Neural cell (in vitro differentiated cells): ENCODE measurements at regions not wholly inside any gene's neighbourhood (a gene's known extent, or its start where the extent isn't known, plus 50 kb on each side); places are given as distances from the start of the nearest gene placed in this dataset.

ENCODE experiments used
- H2AFZ ChIP-seq: fragments of 200-600, 300-800 bp; sonication (generic), shearing (Covaris generic); 2 replicates; pipeline ENCODE4 v1.6.0; 2014; ENCODE audit warnings: low read depth, mild to moderate bottlenecking, antibody characterized with exemption, low read length, moderate library complexity
- H3F3A ChIP-seq: fragments of 200-600 bp; shearing (Covaris generic); 2 replicates; pipeline ENCODE4 v1.6.1; 2016; ENCODE audit warnings: mild to moderate bottlenecking, moderate library complexity, mixed read lengths, antibody characterized with exemption, low read length; ENCODE audit not compliant: insufficient read depth, poor library complexity, severe bottlenecking
- H3K27ac ChIP-seq: fragments of 200-600, 300-800 bp; sonication (generic), shearing (Covaris generic); 2 replicates; pipeline ENCODE4 v1.5.1; 2014; ENCODE audit warnings: mild to moderate bottlenecking, low read length, moderate library complexity
- H3K27me3 ChIP-seq: fragments of 300-800, 200-600 bp; sonication (generic), shearing (Covaris generic); 2 replicates; pipeline ENCODE4 v1.6.0; 2014; ENCODE audit warnings: mild to moderate bottlenecking, low read depth, low read length, moderate library complexity; ENCODE audit not compliant: insufficient read depth
- H3K36me3 ChIP-seq: fragments of 300-800, 200-600 bp; sonication (generic), shearing (Covaris generic); 2 replicates; pipeline ENCODE4 v1.5.1; 2014; ENCODE audit warnings: mild to moderate bottlenecking, antibody characterized with exemption, low read length, moderate library complexity; ENCODE audit not compliant: insufficient read depth
- H3K4me2 ChIP-seq: fragments of 300-800, 200-600 bp; sonication (generic), shearing (Covaris generic); 2 replicates; pipeline ENCODE4 v1.6.0; 2014; ENCODE audit warnings: mild to moderate bottlenecking, low read length
- H3K4me3 ChIP-seq: fragments of 300-800, 200-600 bp; sonication (generic), shearing (Covaris generic); 2 replicates; pipeline ENCODE4 v1.5.1; 2014; ENCODE audit warnings: mild to moderate bottlenecking, low read length, moderate library complexity
- H3K79me2 ChIP-seq: fragments of 200-600 bp; shearing (Covaris generic); replicated peaks from 2 replicates; pipeline ENCODE4 v1.6.0; 2014; ENCODE audit warnings: mild to moderate bottlenecking, low read length, moderate library complexity; ENCODE audit not compliant: insufficient read depth
- H3K9ac ChIP-seq: fragments of 300-800, 200-600 bp; sonication (generic), shearing (Covaris generic); 2 replicates; pipeline ENCODE4 v1.6.1; 2016; ENCODE audit warnings: mild to moderate bottlenecking, low read length, mixed read lengths
- H3K9me2 ChIP-seq: fragments of 200-600 bp; shearing (Covaris generic); 2 replicates; pipeline ENCODE4 v1.6.1; 2016; ENCODE audit warnings: mild to moderate bottlenecking, low read length, mixed read lengths; ENCODE audit not compliant: insufficient read depth
- H3K9me3 ChIP-seq: fragments of 200-600, 300-800 bp; sonication (generic), shearing (Covaris generic); 2 replicates; pipeline ENCODE4 v1.6.1; 2016; ENCODE audit warnings: mild to moderate bottlenecking, mixed run types, low read length, moderate library complexity, mixed read lengths
- H4K20me1 ChIP-seq: fragments of 200-600 bp; shearing (Covaris generic); 2 replicates; pipeline ENCODE4 v1.6.1; 2016; ENCODE audit warnings: mild to moderate bottlenecking, mixed run types; ENCODE audit not compliant: insufficient read depth
- EP300 ChIP-seq: fragments of 450-650 bp; conservative IDR thresholded peaks from 2 replicates; pipeline ENCODE4 v1.6.1; 2014; ENCODE audit warnings: antibody characterized with exemption, mild to moderate bottlenecking, moderate library complexity; ENCODE audit not compliant: poor library complexity, severe bottlenecking
- EZH2 ChIP-seq: fragments of 200-600, 300-800 bp; shearing (Covaris generic), sonication (generic); IDR thresholded peaks from 2 replicates; pipeline ENCODE4 v1.6.1; 2014; ENCODE audit warnings: antibody characterized with exemption, low read length, borderline replicate concordance, mild to moderate bottlenecking; ENCODE audit not compliant: insufficient read depth, poor library complexity, severe bottlenecking
- MXI1 ChIP-seq: fragments of 450-650 bp; conservative IDR thresholded peaks from 2 replicates; pipeline ENCODE4 v1.6.1; 2014; ENCODE audit warnings: antibody characterized with exemption, mild to moderate bottlenecking; ENCODE audit not compliant: poor library complexity, severe bottlenecking
- POLR2AphosphoS5 ChIP-seq: IDR thresholded peaks from 2 replicates; pipeline ENCODE4 v1.6.1; 2012
- RAD21 ChIP-seq: fragments of 450-650 bp; conservative IDR thresholded peaks from 2 replicates; pipeline ENCODE4 v1.6.1; 2014; ENCODE audit warnings: antibody characterized with exemption, mild to moderate bottlenecking, moderate library complexity
- SMC3 ChIP-seq: fragments of 450-650 bp; conservative IDR thresholded peaks from 2 replicates; pipeline ENCODE4 v1.6.1; 2014; ENCODE audit warnings: antibody characterized with exemption, mild to moderate bottlenecking, moderate library complexity; ENCODE audit not compliant: poor library complexity
- TAF1 ChIP-seq: IDR thresholded peaks from 2 replicates; pipeline ENCODE4 v1.6.1; 2012; ENCODE audit warnings: low read depth
- TF ChIP-seq, protein P1 (sequence below): IDR thresholded peaks from 2 replicates; pipeline ENCODE4 v1.6.1; 2012; ENCODE audit warnings: borderline replicate concordance
- TF ChIP-seq, protein P2 (sequence below): fragments of 450-650 bp; IDR thresholded peaks from 2 replicates; pipeline ENCODE4 v1.5.1; 2014; ENCODE audit warnings: antibody characterized with exemption, mild to moderate bottlenecking, moderate library complexity; ENCODE audit not compliant: poor library complexity, severe bottlenecking

DNA sequence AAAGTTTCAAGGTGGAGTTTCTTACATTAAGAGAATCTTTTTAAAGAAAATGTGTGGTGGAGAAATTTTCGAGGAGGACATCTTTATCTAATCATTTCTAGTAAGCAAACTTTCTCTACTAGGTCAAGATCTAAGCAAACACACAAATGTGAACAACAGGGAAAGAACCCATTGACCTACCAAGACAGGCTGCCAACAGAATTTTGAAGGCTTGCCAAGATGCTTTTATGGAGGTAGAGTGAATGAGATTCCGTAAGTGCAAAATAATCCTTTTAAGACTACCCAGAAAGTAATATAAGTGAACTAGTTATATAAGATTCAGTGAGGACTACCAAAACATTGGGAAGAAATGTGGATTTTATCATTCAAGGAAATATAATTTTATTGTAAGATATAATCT, 357.1 kb upstream of the PDE3A start:
- no peak overlapping the region for H3K4me3 ChIP-seq

DNA sequence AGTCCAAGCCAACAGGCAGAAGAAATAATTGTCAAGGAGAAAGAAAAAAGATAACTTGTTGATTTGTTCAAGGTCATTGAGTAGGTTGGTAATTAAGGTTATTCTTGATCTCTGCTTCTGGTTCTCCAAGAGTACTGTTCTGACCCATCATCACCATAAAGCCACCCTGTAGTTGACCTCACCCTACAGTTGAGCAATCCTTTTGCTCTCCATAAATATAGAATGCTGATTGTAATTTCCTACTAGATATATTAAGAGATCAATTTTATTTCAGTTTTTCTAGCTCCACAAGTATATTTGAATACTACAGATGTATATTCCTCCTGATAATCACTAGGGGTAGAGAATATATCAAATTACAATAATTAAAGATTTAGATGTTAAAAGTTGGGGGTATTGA, 350.5 kb upstream of the PDE3A start:
- no peaks in the 10 kb centered on the region for H3K36me3 ChIP-seq
- no peak overlapping the region for H2AFZ ChIP-seq
- no peaks in the 10 kb centered on the region for H4K20me1 ChIP-seq
- H3K79me2 ChIP-seq: no peaks in the 10 kb centered on the region
- no peak overlapping the region for H3K27ac ChIP-seq
- no peaks in the 10 kb centered on the region for H3F3A ChIP-seq
- no peaks in the 10 kb centered on the region for H3K27me3 ChIP-seq
- H3K9me3 ChIP-seq: no peaks in the 10 kb centered on the region
- H3K4me3 ChIP-seq: no peak overlapping the region
- TF ChIP-seq, protein P1, sequence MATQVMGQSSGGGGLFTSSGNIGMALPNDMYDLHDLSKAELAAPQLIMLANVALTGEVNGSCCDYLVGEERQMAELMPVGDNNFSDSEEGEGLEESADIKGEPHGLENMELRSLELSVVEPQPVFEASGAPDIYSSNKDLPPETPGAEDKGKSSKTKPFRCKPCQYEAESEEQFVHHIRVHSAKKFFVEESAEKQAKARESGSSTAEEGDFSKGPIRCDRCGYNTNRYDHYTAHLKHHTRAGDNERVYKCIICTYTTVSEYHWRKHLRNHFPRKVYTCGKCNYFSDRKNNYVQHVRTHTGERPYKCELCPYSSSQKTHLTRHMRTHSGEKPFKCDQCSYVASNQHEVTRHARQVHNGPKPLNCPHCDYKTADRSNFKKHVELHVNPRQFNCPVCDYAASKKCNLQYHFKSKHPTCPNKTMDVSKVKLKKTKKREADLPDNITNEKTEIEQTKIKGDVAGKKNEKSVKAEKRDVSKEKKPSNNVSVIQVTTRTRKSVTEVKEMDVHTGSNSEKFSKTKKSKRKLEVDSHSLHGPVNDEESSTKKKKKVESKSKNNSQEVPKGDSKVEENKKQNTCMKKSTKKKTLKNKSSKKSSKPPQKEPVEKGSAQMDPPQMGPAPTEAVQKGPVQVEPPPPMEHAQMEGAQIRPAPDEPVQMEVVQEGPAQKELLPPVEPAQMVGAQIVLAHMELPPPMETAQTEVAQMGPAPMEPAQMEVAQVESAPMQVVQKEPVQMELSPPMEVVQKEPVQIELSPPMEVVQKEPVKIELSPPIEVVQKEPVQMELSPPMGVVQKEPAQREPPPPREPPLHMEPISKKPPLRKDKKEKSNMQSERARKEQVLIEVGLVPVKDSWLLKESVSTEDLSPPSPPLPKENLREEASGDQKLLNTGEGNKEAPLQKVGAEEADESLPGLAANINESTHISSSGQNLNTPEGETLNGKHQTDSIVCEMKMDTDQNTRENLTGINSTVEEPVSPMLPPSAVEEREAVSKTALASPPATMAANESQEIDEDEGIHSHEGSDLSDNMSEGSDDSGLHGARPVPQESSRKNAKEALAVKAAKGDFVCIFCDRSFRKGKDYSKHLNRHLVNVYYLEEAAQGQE: no peak
- TF ChIP-seq EZH2: no peak
- TF ChIP-seq POLR2AphosphoS5: no peak
- no peak for TF ChIP-seq MXI1
- TF ChIP-seq RAD21: no peak
- no peak for TF ChIP-seq SMC3
- TF ChIP-seq, protein P2, sequence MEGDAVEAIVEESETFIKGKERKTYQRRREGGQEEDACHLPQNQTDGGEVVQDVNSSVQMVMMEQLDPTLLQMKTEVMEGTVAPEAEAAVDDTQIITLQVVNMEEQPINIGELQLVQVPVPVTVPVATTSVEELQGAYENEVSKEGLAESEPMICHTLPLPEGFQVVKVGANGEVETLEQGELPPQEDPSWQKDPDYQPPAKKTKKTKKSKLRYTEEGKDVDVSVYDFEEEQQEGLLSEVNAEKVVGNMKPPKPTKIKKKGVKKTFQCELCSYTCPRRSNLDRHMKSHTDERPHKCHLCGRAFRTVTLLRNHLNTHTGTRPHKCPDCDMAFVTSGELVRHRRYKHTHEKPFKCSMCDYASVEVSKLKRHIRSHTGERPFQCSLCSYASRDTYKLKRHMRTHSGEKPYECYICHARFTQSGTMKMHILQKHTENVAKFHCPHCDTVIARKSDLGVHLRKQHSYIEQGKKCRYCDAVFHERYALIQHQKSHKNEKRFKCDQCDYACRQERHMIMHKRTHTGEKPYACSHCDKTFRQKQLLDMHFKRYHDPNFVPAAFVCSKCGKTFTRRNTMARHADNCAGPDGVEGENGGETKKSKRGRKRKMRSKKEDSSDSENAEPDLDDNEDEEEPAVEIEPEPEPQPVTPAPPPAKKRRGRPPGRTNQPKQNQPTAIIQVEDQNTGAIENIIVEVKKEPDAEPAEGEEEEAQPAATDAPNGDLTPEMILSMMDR: no peak
- TF ChIP-seq EP300: no peak
- TF ChIP-seq TAF1: no peak
- H3K9ac ChIP-seq: no peak overlapping the region
- H3K4me2 ChIP-seq: no peak overlapping the region
- H3K9me2 ChIP-seq: no peaks in the 10 kb centered on the region

More for the DNA sequence above, 357.1 kb upstream of the PDE3A start:
- H3K36me3 ChIP-seq: no peaks in the 10 kb centered on the region
- no peak overlapping the region for H3K4me2 ChIP-seq
- H3K9me3 ChIP-seq: no peaks in the 10 kb centered on the region
- no peaks in the 10 kb centered on the region for H3K27me3 ChIP-seq
- H3F3A ChIP-seq: no peaks in the 10 kb centered on the region
- TF ChIP-seq TAF1: no peak
- TF ChIP-seq, protein P2: no peak
- no peak for TF ChIP-seq SMC3
- TF ChIP-seq POLR2AphosphoS5: no peak
- TF ChIP-seq EP300: no peak
- TF ChIP-seq RAD21: no peak
- TF ChIP-seq EZH2: no peak
- TF ChIP-seq, protein P1: no peak
- no peak for TF ChIP-seq MXI1
- no peak overlapping the region for H2AFZ ChIP-seq
- no peaks in the 10 kb centered on the region for H3K9me2 ChIP-seq
- no peaks in the 10 kb centered on the region for H4K20me1 ChIP-seq
- no peak overlapping the region for H3K9ac ChIP-seq
- H3K27ac ChIP-seq: no peak overlapping the region
- H3K79me2 ChIP-seq: no peaks in the 10 kb centered on the region
